ENCODE measurements at regions not wholly inside any gene's neighbourhood (a gene's known extent, or its start where the extent isn't known, plus 50 kb on each side); places are given as distances from the start of the nearest gene placed in this dataset.

DNA sequence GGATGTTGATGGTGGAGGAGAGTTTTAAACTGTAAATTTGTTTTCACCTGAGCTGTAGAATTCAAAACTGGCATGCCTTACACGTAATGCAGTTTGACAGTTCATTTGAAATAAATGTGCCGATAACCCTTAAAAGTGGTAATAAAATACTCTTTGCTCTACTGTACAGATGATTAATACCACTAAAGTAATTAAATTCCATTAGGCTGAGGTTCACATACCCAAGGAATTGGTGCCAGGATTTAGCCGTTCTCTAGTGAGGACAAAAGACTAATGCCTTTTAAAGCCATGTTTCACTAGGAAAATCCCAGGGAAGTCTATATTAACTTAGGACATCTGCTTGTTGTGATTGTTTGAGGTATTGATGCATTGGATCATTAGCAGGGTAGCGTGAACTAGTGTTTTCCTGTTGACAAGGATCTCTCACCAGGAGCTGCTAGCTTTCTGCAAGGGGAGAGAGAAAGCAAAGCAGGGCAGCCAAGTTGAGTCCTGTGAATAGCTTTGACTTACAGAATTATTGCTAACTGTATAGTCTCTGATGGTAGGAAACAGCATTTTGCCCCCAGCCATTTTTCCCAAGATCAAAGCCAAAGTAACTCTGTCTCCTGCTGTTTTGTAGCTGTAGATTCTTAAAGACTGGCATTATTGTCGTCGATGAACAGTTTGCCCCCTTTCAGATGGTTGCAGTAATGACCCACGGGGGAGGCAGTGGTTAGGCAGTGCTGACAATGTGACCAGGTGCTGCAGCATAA lies 280.9 kb upstream of the FANCL start:
- no peak for DNase-seq
- no peak for ATAC-seq
- intact Hi-C loops (cut with micrococcal nuclease): no loop called here

DNA sequence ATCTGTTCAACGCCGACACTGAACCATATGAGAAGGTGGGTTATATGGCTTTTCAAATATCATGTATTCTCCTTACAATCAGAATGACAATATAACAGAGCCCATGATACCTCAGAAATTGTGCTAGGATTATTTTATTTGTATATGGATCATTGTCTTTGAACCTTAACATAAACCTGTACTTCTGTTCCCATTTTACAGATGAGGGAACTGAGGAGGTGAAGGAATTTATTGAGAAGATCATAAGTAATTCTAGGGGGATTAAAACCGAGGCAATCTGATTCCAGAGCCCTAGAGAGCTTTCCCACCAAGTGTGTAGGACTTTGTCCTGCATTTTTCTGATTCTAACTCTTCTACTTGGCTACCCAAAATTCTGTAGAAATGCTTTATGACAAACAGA lies 279.8 kb upstream of the FANCL start:
- DNase-seq: no peak
- ATAC-seq: no peak

DNA sequence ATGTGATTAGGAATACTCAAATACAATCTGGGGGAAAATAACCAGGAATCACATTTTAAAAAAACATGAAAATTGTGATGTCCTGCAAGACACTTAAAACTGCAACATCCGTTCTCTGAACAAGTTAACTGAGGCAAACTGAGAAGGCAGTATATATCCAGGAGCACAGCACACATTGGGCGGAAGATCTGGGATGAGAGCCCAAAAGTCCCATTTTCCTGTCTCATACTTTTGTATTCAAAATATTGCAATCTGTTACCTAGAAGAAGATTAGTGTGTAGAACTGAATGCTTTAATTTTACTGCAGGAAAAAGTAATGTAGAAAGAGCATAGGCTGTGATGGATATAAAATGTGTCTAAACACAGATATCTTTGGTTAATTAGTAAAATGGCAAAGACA lies 276.8 kb upstream of the FANCL start:
- intact Hi-C loops (cut with micrococcal nuclease): no loop called here
- ATAC-seq: no peak
- no peak for DNase-seq

More for the DNA sequence above, 279.8 kb upstream of the FANCL start:
- intact Hi-C loops (cut with micrococcal nuclease): no loop called here

DNA sequence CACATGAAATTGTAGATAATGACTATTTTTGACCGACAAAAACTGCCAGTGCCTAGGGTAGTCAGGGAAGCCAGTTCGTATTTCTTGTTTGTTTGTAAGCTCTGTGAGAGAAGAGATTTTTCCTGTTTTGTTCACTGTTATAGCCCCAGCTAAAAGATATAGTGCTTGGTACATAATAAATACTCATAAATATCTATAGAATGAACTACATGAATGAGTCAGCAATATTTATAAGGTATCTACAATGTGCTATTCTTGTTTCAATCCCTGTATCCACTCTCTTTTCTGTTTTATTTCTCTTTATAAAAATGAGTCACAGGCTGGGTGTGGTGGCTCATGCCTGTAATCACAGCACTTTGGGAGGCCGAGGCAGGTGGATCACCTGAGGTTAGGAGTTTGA lies 275.6 kb upstream of the FANCL start:
- intact Hi-C loops (cut with micrococcal nuclease): no loop called here
- DNase-seq (no peak), ATAC-seq (no peak)

DNA sequence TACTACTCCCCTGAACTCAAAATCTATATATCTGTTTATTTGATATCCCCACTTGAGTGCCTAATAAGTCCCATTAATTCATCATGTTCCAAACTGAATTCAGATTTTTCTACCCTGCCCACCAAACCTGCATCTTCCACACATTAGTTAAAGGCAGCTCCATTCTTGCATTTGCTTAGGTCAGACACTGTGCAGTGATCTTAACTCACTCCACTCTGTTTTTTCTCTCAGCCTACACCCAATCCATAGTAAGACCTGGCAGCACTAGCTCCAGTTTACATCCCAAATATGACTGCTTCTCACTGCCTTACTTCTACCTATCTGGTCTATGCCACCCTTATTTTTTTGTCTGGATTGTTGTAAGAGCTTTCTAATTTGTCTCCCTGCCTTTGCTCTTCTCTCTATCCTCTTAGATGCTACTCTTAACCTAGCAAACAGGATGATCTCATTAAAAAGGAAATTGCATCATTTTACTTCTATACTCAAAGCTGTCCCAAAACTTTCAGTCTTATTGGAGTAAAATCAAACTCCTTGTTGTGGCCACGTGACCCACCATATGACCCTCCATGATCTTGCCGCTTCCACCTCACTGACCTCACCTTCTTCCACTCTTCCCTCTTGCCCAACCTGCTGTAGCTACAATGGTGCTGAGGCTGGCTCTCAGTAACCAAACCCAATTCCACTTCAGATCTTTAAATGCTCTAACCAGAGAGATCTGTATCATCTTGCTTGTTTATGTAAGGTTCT lies 274.9 kb upstream of the FANCL start:
- ATAC-seq (no peak), DNase-seq (no peak)
- intact Hi-C loops (cut with micrococcal nuclease): no loop called here

DNA sequence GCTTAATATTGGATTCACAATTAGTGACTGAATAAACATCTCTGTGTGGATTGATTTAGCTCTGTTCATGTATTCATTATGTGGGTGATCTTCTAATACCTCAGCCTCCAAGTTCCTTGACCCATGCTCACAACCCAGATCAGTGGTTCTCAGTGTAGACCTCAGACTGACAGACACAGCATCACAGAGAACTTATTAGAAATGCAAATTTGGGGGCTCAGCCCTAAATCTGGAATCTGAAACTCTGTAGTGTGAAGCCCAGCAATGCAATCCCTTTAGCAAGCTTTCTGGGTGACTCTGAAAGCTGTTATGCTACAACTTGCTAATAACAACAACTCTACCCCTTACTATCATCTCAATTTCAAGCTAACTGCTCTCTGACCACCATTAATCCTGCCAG lies 273.1 kb upstream of the FANCL start:
- DNase-seq: no peak
- intact Hi-C loops (cut with micrococcal nuclease): no loop called here
- ATAC-seq: no peak

DNA sequence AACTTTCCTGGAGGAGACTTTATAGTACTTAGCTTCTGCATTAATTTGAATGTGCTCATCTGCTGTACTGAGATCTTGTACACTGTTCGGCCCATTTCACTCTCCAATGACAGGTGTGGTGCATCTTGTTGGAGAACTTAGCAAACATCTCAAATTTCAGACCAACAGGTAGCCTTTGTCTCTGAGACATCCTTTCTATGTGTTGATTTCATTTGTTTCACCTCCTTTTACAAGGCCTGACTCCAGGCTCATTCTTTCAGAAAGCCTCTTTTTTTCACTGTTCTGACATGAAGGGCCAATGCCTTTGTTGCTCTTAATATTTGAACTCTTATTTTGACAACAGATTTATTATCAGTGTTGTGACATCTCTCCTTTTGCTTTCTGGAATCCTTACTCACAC lies 271.8 kb upstream of the FANCL start:
- no peak for ATAC-seq
- intact Hi-C loops (cut with micrococcal nuclease): no loop called here
- DNase-seq: no peak

DNA sequence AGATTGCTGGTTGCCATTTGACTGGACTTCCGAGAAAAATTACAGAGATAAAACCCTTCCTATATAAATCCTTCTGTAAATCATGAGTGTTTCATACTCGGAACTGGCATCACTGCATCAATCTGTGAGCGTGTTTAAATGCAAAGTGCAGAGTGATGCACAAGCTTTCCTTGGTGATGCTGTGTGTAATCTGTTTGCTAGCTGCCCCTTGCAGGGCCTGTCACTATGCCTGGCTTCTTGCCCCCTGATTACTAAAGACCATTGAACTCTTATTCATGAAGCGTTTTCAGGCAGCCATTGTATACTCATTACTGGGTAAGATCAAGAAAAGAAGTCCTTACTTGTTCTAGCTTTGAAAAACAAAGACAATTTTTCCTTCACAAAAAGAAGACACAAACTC lies 266.9 kb upstream of the FANCL start:
- DNase-seq (no peak), ATAC-seq (no peak)
- intact Hi-C loops (cut with micrococcal nuclease): no loop called here

DNA sequence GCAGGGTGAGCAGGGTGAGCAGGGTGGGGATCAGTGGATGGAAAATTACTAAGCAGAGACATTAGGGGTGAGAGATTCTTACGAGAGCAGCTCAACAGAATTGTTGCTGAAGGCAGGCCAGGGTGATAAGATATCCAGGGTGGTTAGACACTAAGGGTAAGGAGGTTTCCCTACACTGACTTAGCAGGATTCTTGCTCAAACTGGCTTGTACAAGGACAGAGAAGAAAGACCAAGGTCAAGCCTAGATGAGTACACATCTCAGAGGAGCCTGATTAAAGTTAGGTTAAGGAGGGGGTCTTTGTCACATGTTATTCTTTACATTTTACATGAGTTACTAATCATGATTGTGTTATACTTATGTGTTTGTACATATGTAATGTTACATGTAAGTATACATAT lies 262.8 kb upstream of the FANCL start:
- no peak for ATAC-seq
- no peak for DNase-seq
- intact Hi-C loops (cut with micrococcal nuclease): no loop called here

DNA sequence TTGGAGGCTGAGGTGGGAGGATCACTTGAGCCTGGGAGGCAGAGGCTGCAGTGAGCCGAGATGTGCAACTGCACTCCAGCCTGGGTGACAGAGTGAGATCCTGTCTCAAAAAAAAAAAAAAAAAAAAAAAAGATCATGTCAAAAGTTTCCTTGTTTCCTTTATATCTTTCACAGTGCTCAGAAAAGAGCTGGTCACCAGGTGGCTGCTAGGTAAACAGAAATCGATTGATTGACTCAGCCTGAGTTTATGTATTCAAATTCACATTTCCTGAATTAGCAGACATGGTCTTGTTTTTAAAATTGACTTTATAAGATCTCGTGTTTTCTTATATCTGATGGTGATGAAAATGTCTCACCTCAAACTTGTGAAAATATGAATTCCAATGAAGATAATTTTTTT lies 261.8 kb upstream of the FANCL start:
- ATAC-seq: no peak
- DNase-seq: no peak
- intact Hi-C loops (cut with micrococcal nuclease): no loop called here

DNA sequence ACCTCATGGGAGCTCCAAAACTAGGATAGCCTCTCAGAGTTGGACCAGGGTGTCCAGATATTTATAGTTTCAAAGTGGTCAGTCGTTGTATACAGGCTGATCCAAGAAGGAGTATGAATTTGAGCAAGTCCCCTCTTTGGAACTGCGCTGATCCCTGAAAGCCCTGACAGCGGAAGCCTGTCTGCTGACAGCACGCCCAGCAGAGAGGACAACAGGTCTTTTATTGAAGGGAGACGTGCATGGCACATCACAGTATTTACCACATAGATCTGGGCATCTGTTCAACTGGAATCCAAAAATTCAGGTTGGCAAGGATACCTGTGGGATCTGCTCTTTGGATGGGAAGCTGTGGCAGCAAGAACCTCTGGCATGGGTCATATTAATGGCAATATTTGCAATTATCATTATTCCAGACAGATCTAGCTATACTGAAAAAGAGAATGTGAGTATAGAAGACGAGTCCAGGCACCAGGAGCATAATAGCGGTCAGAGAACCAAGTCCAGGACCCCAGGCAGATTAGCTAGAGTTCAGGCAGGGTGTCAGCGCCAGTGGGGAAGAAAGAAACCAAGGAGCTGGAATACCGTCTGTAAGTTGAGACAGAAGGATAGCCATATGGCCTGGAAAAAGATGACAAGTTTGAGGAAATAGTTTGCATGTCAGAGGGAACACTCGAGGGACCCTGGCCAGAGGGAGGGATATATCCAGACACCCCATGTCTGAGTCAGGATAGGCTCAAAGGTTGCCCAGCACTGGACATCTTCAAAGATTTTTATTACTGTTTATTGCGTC lies 260.4 kb upstream of the FANCL start:
- DNase-seq (no peak), ATAC-seq (no peak)
- intact Hi-C loops (cut with micrococcal nuclease): no loop called here

DNA sequence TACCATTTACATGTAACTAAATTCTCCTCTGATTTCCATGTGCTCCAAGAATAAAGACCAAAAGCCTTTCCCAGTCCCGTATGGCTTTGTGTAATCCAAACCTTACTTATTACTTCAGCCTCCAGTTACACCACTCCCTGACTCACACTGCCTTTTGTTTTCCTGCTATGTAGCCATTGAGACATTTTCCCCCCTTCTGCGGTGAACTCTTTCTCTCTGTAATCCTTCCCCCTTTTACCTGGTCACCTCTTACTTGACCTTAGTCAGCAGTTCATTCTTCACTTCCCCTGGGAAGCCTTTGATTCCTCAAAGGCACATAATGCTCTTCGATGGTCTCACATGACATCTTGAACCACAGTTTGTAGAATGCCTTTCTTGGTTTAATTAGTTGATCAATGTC lies 256.0 kb upstream of the FANCL start:
- no peak for DNase-seq

DNA sequence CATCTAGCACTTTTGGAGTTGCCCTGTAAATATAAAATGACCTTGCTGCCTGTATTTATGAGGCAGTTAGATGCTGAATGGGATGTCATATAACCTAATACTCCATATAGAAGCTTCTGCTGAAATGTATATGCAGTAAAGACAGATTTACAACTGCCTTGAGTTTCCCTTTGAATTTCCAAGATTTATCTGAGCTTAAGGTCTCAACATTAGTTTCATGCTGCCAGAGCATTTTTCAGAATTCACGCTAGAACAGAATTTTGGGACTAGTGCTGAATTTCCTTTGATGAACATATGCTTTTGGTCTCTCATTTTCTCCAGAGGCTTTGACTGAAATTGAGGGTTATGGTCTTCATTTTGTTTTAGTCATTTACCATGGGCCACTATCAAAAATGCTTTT lies 254.7 kb upstream of the FANCL start:
- no peak for DNase-seq
- no peak for ATAC-seq
- intact Hi-C loops (cut with micrococcal nuclease): no loop called here

More for the DNA sequence above, 256.0 kb upstream of the FANCL start:
- no peak for ATAC-seq
- intact Hi-C loops (cut with micrococcal nuclease): no loop called here

DNA sequence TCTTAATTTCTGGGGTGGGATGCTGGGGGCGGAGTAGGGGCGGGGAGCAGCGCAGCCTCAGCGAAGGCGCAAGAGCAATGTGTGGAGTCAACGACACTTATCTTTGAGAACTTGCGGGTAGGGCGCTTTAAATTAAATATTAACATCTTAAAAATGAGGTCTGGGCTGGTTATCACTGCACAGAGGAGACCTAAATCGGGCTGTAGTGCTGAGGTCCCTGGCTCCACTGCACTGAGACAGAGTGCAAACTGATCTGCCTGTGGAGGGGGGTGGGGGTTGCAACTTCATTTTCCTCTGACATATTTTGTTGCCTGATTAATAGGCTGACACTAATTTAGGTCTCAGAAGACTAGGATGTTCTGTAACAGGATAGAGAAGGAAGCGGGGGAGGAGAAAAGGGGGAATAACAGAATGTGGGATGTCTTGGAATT lies 253.0 kb upstream of the FANCL start:
- DNase-seq (no peak), ATAC-seq (no peak)
- intact Hi-C loops (cut with micrococcal nuclease): no loop called here

DNA sequence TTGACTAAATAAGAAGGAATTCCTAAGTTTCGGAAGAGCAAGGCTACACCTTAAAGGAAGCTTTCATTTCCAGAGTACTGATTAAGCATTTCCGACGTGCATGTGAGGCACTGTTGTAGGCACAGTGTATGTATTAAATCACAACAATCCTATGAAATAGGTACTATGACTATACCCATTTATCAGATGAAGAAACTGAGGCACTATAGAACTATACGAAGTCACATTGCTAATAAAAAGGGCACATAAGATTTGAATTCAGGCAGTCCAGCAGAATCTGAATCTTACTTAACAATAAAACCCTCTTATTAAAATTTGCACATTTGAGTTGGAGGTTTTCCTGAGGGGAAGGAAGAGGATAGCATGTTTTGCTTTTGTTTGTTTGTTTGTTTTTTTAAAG lies 243.5 kb upstream of the FANCL start:
- intact Hi-C loops (cut with micrococcal nuclease): no loop called here
- ATAC-seq (no peak), DNase-seq (no peak)

DNA sequence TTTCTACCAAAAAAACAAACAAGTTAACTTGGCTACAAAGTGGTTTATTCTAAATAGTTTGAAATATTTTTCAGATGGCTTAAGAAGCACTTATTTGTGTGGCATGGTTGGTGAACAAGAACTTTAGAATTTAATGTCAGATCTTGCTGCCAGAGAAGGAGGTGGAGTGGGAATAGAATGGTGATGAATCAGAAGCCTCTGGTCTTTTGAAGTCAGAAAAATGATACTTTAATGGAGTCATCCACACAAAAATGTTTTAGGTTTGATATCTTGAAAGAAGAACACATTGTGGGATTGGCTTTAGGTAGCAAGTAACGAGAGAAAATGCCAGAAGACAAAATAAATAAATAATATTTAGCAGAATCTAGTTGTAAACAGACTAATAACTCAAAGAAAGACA lies 243.1 kb upstream of the FANCL start:
- no peak for ATAC-seq
- intact Hi-C loops (cut with micrococcal nuclease): no loop called here
- no peak for DNase-seq

DNA sequence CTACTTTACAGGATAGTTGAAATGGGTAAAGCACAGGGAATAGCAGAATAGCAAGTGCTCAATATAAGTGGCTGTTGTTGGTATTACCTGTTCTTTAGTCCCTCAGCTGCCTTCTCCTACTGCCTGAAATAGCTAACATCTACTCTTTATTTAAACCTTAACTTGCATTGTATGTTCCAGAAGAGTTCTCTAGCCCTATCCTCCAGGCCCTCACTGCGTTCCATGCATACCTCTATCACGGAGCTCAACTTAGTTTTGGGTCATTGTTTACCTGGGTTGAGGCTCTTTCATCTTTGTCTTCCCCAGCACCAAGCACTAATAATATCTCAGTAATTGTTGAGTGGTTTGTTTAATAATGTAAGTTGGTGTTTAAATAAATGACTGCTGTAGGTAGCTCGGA lies 242.2 kb upstream of the FANCL start:
- intact Hi-C loops (cut with micrococcal nuclease): no loop called here
- ATAC-seq (no peak), DNase-seq (no peak)

DNA sequence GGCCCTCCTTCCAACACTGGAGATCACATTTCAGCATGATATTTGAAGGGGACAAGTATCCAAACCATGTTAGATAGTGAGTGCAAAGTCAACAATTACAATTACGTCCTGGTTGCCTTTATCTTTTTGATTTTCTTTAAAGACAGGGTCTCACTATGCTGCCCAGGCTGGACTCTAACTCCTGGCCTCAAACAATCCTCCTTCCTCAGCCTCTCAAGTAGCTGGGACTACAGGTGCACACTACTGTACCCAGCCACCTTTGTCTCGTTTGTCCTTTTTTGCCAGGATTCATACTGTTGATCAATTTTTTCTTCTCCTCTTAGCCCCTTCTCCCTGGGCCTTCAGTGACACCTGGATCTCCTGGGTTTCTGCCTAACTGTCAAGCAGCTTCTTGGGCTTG lies 240.5 kb upstream of the FANCL start:
- no peak for ATAC-seq
- intact Hi-C loops (cut with micrococcal nuclease): no loop called here
- DNase-seq: no peak

DNA sequence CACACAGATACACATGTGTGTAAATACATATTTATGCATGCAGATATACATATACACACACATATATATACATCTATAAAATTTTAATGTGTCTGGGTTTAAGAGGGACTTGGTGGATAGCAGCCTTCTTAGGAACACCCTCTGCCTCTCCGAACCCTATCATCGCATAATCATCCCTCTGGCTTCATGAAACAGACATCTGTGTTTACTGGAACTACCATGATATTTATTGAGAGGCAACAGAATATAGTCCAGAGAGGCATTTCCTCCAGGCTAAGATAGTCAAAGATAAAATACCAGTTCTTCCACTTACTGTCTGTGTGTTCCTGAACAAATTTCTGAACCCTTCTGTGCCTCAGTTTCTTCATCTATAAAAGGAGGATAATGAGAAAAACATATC lies 239.0 kb upstream of the FANCL start:
- intact Hi-C loops (cut with micrococcal nuclease): no loop called here
- ATAC-seq: no peak

DNA sequence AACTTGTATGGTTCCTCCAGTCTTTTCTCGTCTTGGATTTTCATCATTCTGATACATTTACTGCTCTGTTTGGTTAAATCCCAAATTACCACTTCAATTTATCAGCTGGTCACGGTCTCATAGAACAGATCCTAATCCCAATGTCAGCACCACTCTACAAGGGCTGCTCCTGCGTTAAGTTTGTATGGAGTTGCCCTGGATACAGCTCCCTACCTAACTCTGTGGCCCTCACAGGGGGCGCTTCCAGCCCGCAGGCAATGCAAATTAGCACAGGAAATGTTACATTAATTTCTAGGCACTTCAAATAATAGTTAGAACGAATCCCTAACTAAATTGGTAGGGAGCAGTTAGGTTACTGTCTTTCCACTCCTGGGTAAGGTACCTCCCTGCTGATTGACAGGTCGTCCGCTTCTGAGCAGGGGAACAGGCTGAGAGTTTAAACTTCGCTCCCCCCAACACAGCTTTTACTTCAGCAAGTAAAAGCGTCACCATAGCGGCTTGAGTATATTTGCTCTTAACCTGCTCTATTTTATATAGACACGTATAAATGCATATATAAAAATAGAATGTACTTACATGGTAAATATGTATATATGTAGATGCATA lies 238.5 kb upstream of the FANCL start:
- DNase-seq (no peak), ATAC-seq (no peak)
- intact Hi-C loops (cut with micrococcal nuclease): no loop called here

More for the DNA sequence above, 239.0 kb upstream of the FANCL start:
- no peak for DNase-seq
